Anterior cingulate cortex (tissue), 58 donors: ENCODE measurements at regions not wholly inside any gene's neighbourhood (a gene's known extent, or its start where the extent isn't known, plus 50 kb on each side); places are given as distances from the start of the nearest gene placed in this dataset.
A peak's percentile ranks its signal among the peaks of the same experiment; 100 is the strongest.

Experiments used
- DNase-seq, 58 donors: peaks; one replicate each; lab custom pipeline; 2025; lab: John Stamatoyannopoulos, UW

GRCh38 chr3:43885908-43886618, 195.3 kb downstream of the ABHD5 start:
- DNase-seq, result peak in 5 of 58 donors; percentile 5 to 41 (median 19)

- DNase-seq, result no peak
Observed at GRCh38 chr3:43892061-43892460, 201.3 kb downstream of the ABHD5 start.

GRCh38 chr3:43892526-43892925, 201.8 kb downstream of the ABHD5 start:
- no peak for DNase-seq

GRCh38 chr3:43893727-43894126, 203.0 kb downstream of the ABHD5 start:
- DNase-seq, result no peak

- DNase-seq, result peak in 37 of 58 donors; percentile 12 to 63 (median 35)
Observed at GRCh38 chr3:43894176-43895049, 203.7 kb downstream of the ABHD5 start.

- no peak for DNase-seq
Observed at GRCh38 chr3:43895573-43895972, 204.8 kb downstream of the ABHD5 start.

GRCh38 chr3:43902415-43902814, 211.7 kb downstream of the ABHD5 start:
- DNase-seq, result no peak

GRCh38 chr3:43905157-43905556, 214.4 kb downstream of the ABHD5 start:
- no peak for DNase-seq

- DNase-seq, result no peak
Observed at GRCh38 chr3:43906849-43907507, 216.2 kb downstream of the ABHD5 start.

GRCh38 chr3:43907508-43907858, 216.7 kb downstream of the ABHD5 start:
- no peak for DNase-seq

- no peak for DNase-seq
Observed at GRCh38 chr3:43908456-43908855, 217.7 kb downstream of the ABHD5 start.

- no peak for DNase-seq
Observed at GRCh38 chr3:43909149-43909548, 218.4 kb downstream of the ABHD5 start.

GRCh38 chr3:43910750-43911149, 220.0 kb downstream of the ABHD5 start:
- DNase-seq, result no peak

- DNase-seq, result no peak
Observed at GRCh38 chr3:43913036-43913948, 222.6 kb downstream of the ABHD5 start.

- no peak for DNase-seq
Observed at GRCh38 chr3:43914269-43914668, 223.5 kb downstream of the ABHD5 start.

GRCh38 chr3:43915546-43915945, 224.8 kb downstream of the ABHD5 start:
- no peak for DNase-seq

GRCh38 chr3:43917361-43917760, 226.6 kb downstream of the ABHD5 start:
- DNase-seq, result no peak

GRCh38 chr3:43919029-43919428, 228.3 kb downstream of the ABHD5 start:
- DNase-seq, result peak in 5 of 58 donors; percentile 3 to 27 (median 7)

GRCh38 chr3:43921056-43921648, 230.4 kb downstream of the ABHD5 start:
- no peak for DNase-seq

GRCh38 chr3:43922374-43922773, 231.6 kb downstream of the ABHD5 start:
- no peak for DNase-seq
